Loucy (cell line): ENCODE measurements at regions not wholly inside any gene's neighbourhood (a gene's known extent, or its start where the extent isn't known, plus 50 kb on each side); places are given as distances from the start of the nearest gene placed in this dataset.

Experiments
- H2AFZ ChIP-seq: fragments of 200-600 bp; sonication (generic); 2 replicates; pipeline ENCODE4 v1.6.0; 2016; ENCODE audit warnings: antibody characterized with exemption, mild to moderate bottlenecking, low read length, moderate library complexity
- H3F3A ChIP-seq: fragments of 200-600 bp; 2 replicates; pipeline ENCODE4 v1.6.0; 2016; ENCODE audit warnings: antibody characterized with exemption, low read depth, mild to moderate bottlenecking
- H3K27me3 ChIP-seq: fragments of 200-600 bp; sonication (generic); 2 replicates; pipeline ENCODE4 v1.6.1; 2014; ENCODE audit warnings: low read length, mild to moderate bottlenecking; ENCODE audit not compliant: insufficient read depth, poor library complexity, severe bottlenecking
- H3K36me3 ChIP-seq: fragments of 200-600 bp; sonication (generic); 2 replicates; pipeline ENCODE4 v1.6.1; 2016; ENCODE audit warnings: low read length; ENCODE audit not compliant: insufficient read depth
- H3K4me1 ChIP-seq: fragments of 200-600 bp; sonication (generic); 2 replicates; pipeline ENCODE4 v1.5.1; 2014; ENCODE audit warnings: low read length, mild to moderate bottlenecking; ENCODE audit not compliant: insufficient read depth, poor library complexity, severe bottlenecking
- H3K4me2 ChIP-seq: fragments of 200-600 bp; sonication (generic); 2 replicates; pipeline ENCODE4 v1.6.0; 2014; ENCODE audit warnings: antibody characterized with exemption, low read length, low read depth, mild to moderate bottlenecking; ENCODE audit not compliant: poor library complexity, severe bottlenecking
- H3K4me3 ChIP-seq: fragments of 200-600 bp; sonication (generic); 2 replicates; pipeline ENCODE4 v1.5.1; 2014; ENCODE audit warnings: low read length, mild to moderate bottlenecking, mixed read lengths; ENCODE audit not compliant: poor library complexity, severe bottlenecking
- H3K79me2 ChIP-seq: fragments of 200-600 bp; sonication (generic); 2 replicates; pipeline ENCODE4 v1.6.1; 2014; ENCODE audit warnings: low read length; ENCODE audit not compliant: insufficient read depth
- H3K9ac ChIP-seq: fragments of 200-600 bp; sonication (generic); 2 replicates; pipeline ENCODE4 v1.6.0; 2014; ENCODE audit warnings: mild to moderate bottlenecking, low read depth, low read length, moderate library complexity; ENCODE audit not compliant: poor library complexity, severe bottlenecking
- H3K9me2 ChIP-seq: fragments of 200-600 bp; sonication (generic); replicated peaks from 2 replicates; pipeline ENCODE4 v1.6.1; 2016; ENCODE audit warnings: low read depth, low read length, mixed read lengths
- H3K9me3 ChIP-seq: fragments of 200-600 bp; sonication (generic); 2 replicates; pipeline ENCODE4 v1.6.1; 2014; ENCODE audit warnings: mild to moderate bottlenecking, antibody characterized with exemption, low read length, low read depth; ENCODE audit not compliant: insufficient read depth
- H4K20me1 ChIP-seq: fragments of 200-600 bp; sonication (generic); 2 replicates; pipeline ENCODE4 v1.6.0; 2014; ENCODE audit warnings: antibody characterized with exemption, low read length, mild to moderate bottlenecking; ENCODE audit not compliant: insufficient read depth, poor library complexity, severe bottlenecking
- CTCF ChIP-seq: fragments of 200-600 bp; sonication (generic); conservative IDR thresholded peaks from 2 replicates; pipeline ENCODE4 v1.5.1; 2014; ENCODE audit warnings: mild to moderate bottlenecking, antibody characterized with exemption, low read length
- EZH2phosphoT487 ChIP-seq: fragments of 200-600 bp; IDR thresholded peaks from 2 replicates; pipeline ENCODE4 v1.6.1; 2018; ENCODE audit warnings: antibody characterized with exemption, mild to moderate bottlenecking, moderate library complexity, borderline replicate concordance

DNA sequence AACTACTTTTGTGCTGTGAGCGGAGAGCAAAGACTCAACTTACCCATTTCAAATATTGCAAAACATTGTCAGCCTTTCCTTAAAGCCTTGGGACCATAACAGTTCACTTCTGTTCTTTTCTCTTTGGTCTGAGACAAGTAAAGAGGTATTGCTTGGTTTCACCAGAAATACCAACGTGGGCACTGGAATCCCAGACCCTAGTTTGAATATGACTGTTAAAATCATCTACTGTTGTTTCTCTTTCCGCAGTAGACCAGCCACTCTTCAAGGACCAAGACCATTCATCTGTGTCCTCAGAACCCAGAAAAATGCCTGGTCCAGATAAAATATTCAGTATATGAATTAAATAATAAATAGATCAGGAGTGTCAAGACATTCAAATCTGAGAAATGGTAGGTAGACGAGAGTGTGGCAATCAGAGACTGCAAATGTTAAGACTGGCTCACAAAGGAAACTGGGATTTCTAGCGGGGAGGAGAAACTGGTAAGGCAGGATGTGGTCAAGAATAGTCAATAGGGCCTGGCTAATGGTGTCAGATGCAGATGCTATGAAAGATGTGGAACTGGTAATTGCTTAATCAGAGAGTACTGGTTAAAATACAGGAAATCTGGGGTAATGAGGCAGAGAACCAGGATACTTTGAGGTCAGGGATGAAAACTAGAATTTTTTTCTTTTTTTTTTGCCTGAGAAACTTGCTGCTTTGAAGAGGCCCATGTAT lies 82.1 kb upstream of the IL33 start:
- H3K4me3 ChIP-seq, result no peak overlapping the region
- H3K36me3 ChIP-seq, result no peaks in the 10 kb centered on the region
- H3K9me3 ChIP-seq, result no peaks in the 10 kb centered on the region
- H2AFZ ChIP-seq, result no peak overlapping the region
- H3K27me3 ChIP-seq, result peaks cover 21% of the 10 kb centered on the region
- peak overlapping the region; percentile 20 for H3K4me2 ChIP-seq
- no peak overlapping the region for H3K9ac ChIP-seq
- peaks cover 13% of the 10 kb centered on the region for H3K4me1 ChIP-seq
- H4K20me1 ChIP-seq, result no peaks in the 10 kb centered on the region
- H3K79me2 ChIP-seq, result no peaks in the 10 kb centered on the region
- H3K9me2 ChIP-seq, result no peaks in the 10 kb centered on the region
- no peaks in the 10 kb centered on the region for H3F3A ChIP-seq
- no peak for TF ChIP-seq CTCF
- TF ChIP-seq EZH2phosphoT487, result peak; percentile 84

DNA sequence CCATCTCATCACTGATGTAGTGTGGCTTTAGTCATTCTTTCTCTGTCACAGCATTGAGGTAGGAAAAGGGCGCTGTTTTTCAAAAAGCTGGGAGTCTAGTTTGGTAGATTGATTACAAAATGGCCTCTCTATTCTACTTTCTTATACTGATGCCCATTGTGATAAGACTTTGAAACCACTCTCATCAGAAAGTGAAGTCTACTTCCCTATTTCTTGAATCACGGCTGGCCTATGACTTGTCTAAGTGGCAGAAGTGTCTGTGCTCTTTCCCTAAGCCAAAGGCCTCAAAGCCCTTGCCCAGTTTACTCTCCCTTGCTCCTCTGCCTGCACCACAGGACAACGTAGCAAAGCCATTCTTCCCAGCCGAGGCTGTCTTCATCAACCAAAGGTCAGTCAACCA lies 83.0 kb upstream of the IL33 start:
- H4K20me1 ChIP-seq, result no peaks in the 10 kb centered on the region
- no peaks in the 10 kb centered on the region for H3K9me3 ChIP-seq
- H3K36me3 ChIP-seq, result no peaks in the 10 kb centered on the region
- no peak overlapping the region for H3K4me2 ChIP-seq
- no peak overlapping the region for H2AFZ ChIP-seq
- peaks cover 29% of the 10 kb centered on the region for H3K27me3 ChIP-seq
- no peaks in the 10 kb centered on the region for H3F3A ChIP-seq
- no peaks in the 10 kb centered on the region for H3K9me2 ChIP-seq
- peaks cover 13% of the 10 kb centered on the region for H3K4me1 ChIP-seq
- H3K79me2 ChIP-seq, result no peaks in the 10 kb centered on the region
- no peak for TF ChIP-seq CTCF
- H3K9ac ChIP-seq, result no peak overlapping the region
- no peak overlapping the region for H3K4me3 ChIP-seq

GRCh38 chr9:6128030-6128429 lies 87.6 kb upstream of the IL33 start:
- Histone ChIP-seq H3K36me3 (no peaks in the 10 kb centered on the region), H3K4me2 (no peak overlapping the region), H3K9me3 (no peaks in the 10 kb centered on the region), H3K27me3 (peaks cover 44% of the 10 kb centered on the region), H3F3A (no peaks in the 10 kb centered on the region), H3K4me3 (no peak overlapping the region), H3K9ac (no peak overlapping the region), H3K79me2 (no peaks in the 10 kb centered on the region), H3K4me1 (no peaks in the 10 kb centered on the region), H2AFZ (no peak overlapping the region), H3K9me2 (no peaks in the 10 kb centered on the region), H4K20me1 (no peaks in the 10 kb centered on the region)
- TF ChIP-seq EZH2phosphoT487 (no peak), CTCF (no peak)
